IMR-90 (cell line): ENCODE measurements at regions not wholly inside any gene's neighbourhood (a gene's known extent, or its start where the extent isn't known, plus 50 kb on each side); places are given as distances from the start of the nearest gene placed in this dataset.

Source experiments
- ATAC-seq: fragments of 200-7000 bp; cut with Tn5 transposase; 2 replicates; pipeline ENCODE4 v1.9.1; 2020; ENCODE audit warnings: low read depth, mild to moderate bottlenecking, moderate library complexity
- BruUV-seq: library from RNA; stranded (reverse); fragments of 400-500 nt; replicated peaks from 2 replicates; lab custom pipeline; 2021; lab: Mats Ljungman, UMichigan
- CTCF ChIA-PET: fragments of 300-600 bp; formaldehyde crosslinking; extraction: SDS; loops from one replicate; lab custom pipeline; 2021; ENCODE audit warnings: antibody characterized with exemption; lab: Yijun Ruan, JAX
- POLR2A ChIA-PET: fragments of 300-600 bp; sonication (Branson Sonifier 250); formaldehyde crosslinking; loops from one replicate; lab custom pipeline; 2022; ENCODE audit warnings: antibody characterized with exemption; ENCODE audit not compliant: unreplicated experiment; lab: Charles Lee
- DNase-seq: peaks from one replicate; pipeline ENCODE4 v3.0.0; 2013
- H2AFZ ChIP-seq: replicated peaks from 2 replicates; pipeline ENCODE3; 2013; ENCODE audit warnings: low read length, mild to moderate bottlenecking; ENCODE audit not compliant: poor library complexity
- H2AK5ac ChIP-seq: 2 replicates; pipeline ENCODE4 v1.6.1; 2013; ENCODE audit warnings: low read depth, low read length, inconsistent platforms
- H2AK9ac ChIP-seq: replicated peaks from 2 replicates; pipeline ENCODE3; 2013; ENCODE audit warnings: mild to moderate bottlenecking, low read depth, low read length, moderate library complexity; ENCODE audit not compliant: poor library complexity
- H2BK120ac ChIP-seq: 2 replicates; pipeline ENCODE4 v1.6.1; 2013; ENCODE audit warnings: low read depth, low read length, inconsistent platforms
- H2BK15ac ChIP-seq: 3 replicates; pipeline ENCODE4 v1.6.1; 2013; ENCODE audit warnings: low read depth, low read length, inconsistent platforms
- H2BK20ac ChIP-seq: 2 replicates; pipeline ENCODE4 v1.6.1; 2013; ENCODE audit warnings: low read depth, mild to moderate bottlenecking, inconsistent platforms, low read length, moderate library complexity
- H2BK5ac ChIP-seq: 2 replicates; pipeline ENCODE4 v1.6.1; 2013; ENCODE audit warnings: mild to moderate bottlenecking, low read depth, low read length, inconsistent platforms; ENCODE audit not compliant: poor library complexity, severe bottlenecking
- H3K14ac ChIP-seq: replicated peaks from 2 replicates; pipeline ENCODE4 v1.6.1; 2013; ENCODE audit warnings: low read depth, low read length, inconsistent platforms
- H3K18ac ChIP-seq: 2 replicates; pipeline ENCODE4 v1.6.1; 2013; ENCODE audit warnings: low read depth, low read length, control low read depth
- H3K23ac ChIP-seq: 2 replicates; pipeline ENCODE4 v1.6.1; 2013; ENCODE audit warnings: low read depth, low read length, inconsistent platforms
- H3K27ac ChIP-seq: 2 replicates; pipeline ENCODE4 v1.5.1; 2013; ENCODE audit warnings: mild to moderate bottlenecking, control low read depth, low read length; ENCODE audit not compliant: insufficient read depth
- H3K27me3 ChIP-seq: 2 replicates; pipeline ENCODE4 v1.6.1; 2013; ENCODE audit warnings: low read length; ENCODE audit not compliant: control insufficient read depth, insufficient read depth
- H3K36me3 ChIP-seq: 2 replicates; pipeline ENCODE4 v1.6.1; 2013; ENCODE audit warnings: low read length, mixed read lengths; ENCODE audit not compliant: control insufficient read depth, insufficient read depth
- H3K4ac ChIP-seq: 2 replicates; pipeline ENCODE4 v1.6.1; 2013; ENCODE audit warnings: low read depth, low read length, inconsistent platforms
- H3K4me1 ChIP-seq: 2 replicates; pipeline ENCODE4 v1.6.1; 2013; ENCODE audit warnings: low read length, mixed read lengths; ENCODE audit not compliant: control insufficient read depth, insufficient read depth
- H3K4me2 ChIP-seq: 2 replicates; pipeline ENCODE4 v1.6.1; 2013; ENCODE audit warnings: low read depth, mild to moderate bottlenecking, control low read depth, low read length, moderate library complexity
- H3K4me3 ChIP-seq: 2 replicates; pipeline ENCODE4 v1.5.1; 2013; ENCODE audit warnings: low read depth, mild to moderate bottlenecking, control low read depth, low read length, moderate library complexity; ENCODE audit not compliant: insufficient read depth
- H3K56ac ChIP-seq: 2 replicates; pipeline ENCODE4 v1.6.1; 2013; ENCODE audit warnings: low read length, inconsistent platforms; ENCODE audit not compliant: insufficient read depth; ENCODE audit errors: extremely low read depth
- H3K79me1 ChIP-seq, 2 experiments: 2 replicates each; pipeline ENCODE4 v1.6.1; 2013; ENCODE audit warnings: low read length in 2 of 2, inconsistent platforms in 1 of 2, low read depth in 1 of 2
- H3K9ac ChIP-seq: 2 replicates; pipeline ENCODE4 v1.6.1; 2013; ENCODE audit warnings: low read depth, low read length, control low read depth
- H3K9me1 ChIP-seq: 2 replicates; pipeline ENCODE4 v1.6.1; 2013; ENCODE audit warnings: low read length, inconsistent platforms; ENCODE audit not compliant: insufficient read depth
- H3K9me3 ChIP-seq: 2 replicates; pipeline ENCODE4 v1.6.1; 2013; ENCODE audit warnings: low read length; ENCODE audit not compliant: control insufficient read depth, insufficient read depth
- H4K20me1 ChIP-seq: 2 replicates; pipeline ENCODE4 v1.6.1; 2013; ENCODE audit warnings: low read length, inconsistent platforms; ENCODE audit not compliant: insufficient read depth
- H4K5ac ChIP-seq: 2 replicates; pipeline ENCODE4 v1.6.1; 2013; ENCODE audit warnings: mild to moderate bottlenecking, low read depth, low read length, control low read depth
- H4K8ac ChIP-seq, 2 experiments: 2 replicates each; pipeline ENCODE4 v1.6.1; 2013; ENCODE audit warnings: low read depth in 2 of 2, low read length in 2 of 2, control low read depth in 1 of 2, inconsistent platforms in 1 of 2
- H4K91ac ChIP-seq: 2 replicates; pipeline ENCODE4 v1.6.1; 2013; ENCODE audit warnings: low read depth, low read length, inconsistent platforms; ENCODE audit not compliant: insufficient read depth
- CHD1 ChIP-seq: IDR thresholded peaks from 2 replicates; pipeline ENCODE4 v1.6.1; 2012; ENCODE audit warnings: low read depth, low read length, improper control_type of control experiment
- CTCF ChIP-seq: conservative IDR thresholded peaks from 2 replicates; pipeline ENCODE4 v1.5.1; 2012; ENCODE audit warnings: mild to moderate bottlenecking, low read depth, low read length, improper control_type of control experiment
- ELK1 ChIP-seq: fragments of 150-350 bp; IDR thresholded peaks from 2 replicates; pipeline ENCODE4 v1.6.1; 2016; ENCODE audit warnings: low read depth, mild to moderate bottlenecking, low read length, moderate library complexity, borderline replicate concordance
- MAFK ChIP-seq: IDR thresholded peaks from 2 replicates; pipeline ENCODE4 v1.6.1; 2012; ENCODE audit warnings: low read depth, low read length, improper control_type of control experiment
- NFE2L2 ChIP-seq: fragments of 150-350 bp; IDR thresholded peaks from 2 replicates; pipeline ENCODE4 v1.6.1; 2016; ENCODE audit warnings: low read depth, mild to moderate bottlenecking, low read length
- RAD21 ChIP-seq: IDR thresholded peaks from 2 replicates; pipeline ENCODE4 v1.6.1; 2012; ENCODE audit warnings: low read length, improper control_type of control experiment
- WGBS, 2 experiments: methylation state at CpG; one replicate each; pipeline versions ENCODE4 v1.1.5 to v1.1.7; 2013; ENCODE audit warnings: missing lambda C conversion rate in 2 of 2; ENCODE audit not compliant: insufficient read length in 1 of 2; ENCODE audit errors: extremely low coverage in 2 of 2; 5-methylcytosine and 5-hydroxymethylcytosine counted together
- dilution Hi-C: fragments of 300-500 bp; cut with HindIII; formaldehyde crosslinking; loops from one replicate; pipeline ENCODE4 v1.14.3; 2018; ENCODE audit warnings: low sequenced_read_pairs; ENCODE audit not compliant: unreplicated experiment
- in situ Hi-C: fragments of 300-500 bp; cut with MboI; formaldehyde crosslinking; loops from 3 replicates; pipeline ENCODE4 v1.14.3; 2019; ENCODE audit warnings: low sequenced_read_pairs, inconsistent platforms, mixed read lengths
- intact Hi-C: fragments of 100-400 bp; cut with micrococcal nuclease; formaldehyde crosslinking; loops from 2 replicates; pipeline ENCODE4 v1.10.0; 2022

- Histone ChIP-seq H3K4me3 (no peak overlapping the region), H3K9ac (no peak overlapping the region), H4K20me1 (no peaks in the 10 kb centered on the region), H3K18ac (no peak overlapping the region), H4K5ac (no peak overlapping the region), H2BK20ac (no peak overlapping the region), H4K91ac (no peak overlapping the region), H2AK9ac (no peak overlapping the region), H3K4me2 (no peak overlapping the region), H2BK5ac (no peak overlapping the region), H3K56ac (no peak overlapping the region), H3K27ac (no peak overlapping the region), H3K23ac (no peak overlapping the region), H2AK5ac (no peak overlapping the region), H2AFZ (no peak overlapping the region), H3K9me3 (no peaks in the 10 kb centered on the region), H2BK15ac (no peak overlapping the region), H3K27me3 (no peaks in the 10 kb centered on the region), H3K4me1 (no peaks in the 10 kb centered on the region), H3K4ac (no peak overlapping the region), H3K9me1 (no peaks in the 10 kb centered on the region), H3K14ac (no peak overlapping the region), H4K8ac (no peak overlapping the region), H2BK120ac (no peak overlapping the region), H3K79me1 (no peaks in the 10 kb centered on the region), H3K36me3 (no peaks in the 10 kb centered on the region)
- ATAC-seq (no peak), DNase-seq (no peak)
- TF ChIP-seq ELK1 (no peak), CHD1 (no peak), NFE2L2 (peak; percentile 70), MAFK (no peak), CTCF (no peak), RAD21 (no peak)
- dilution Hi-C loops (no loop called here), in situ Hi-C loops (no loop called here), intact Hi-C loops (no loop called here)
- CTCF ChIA-PET, result no interaction called here
- no TSS peak for BruUV-seq
- WGBS, 2 experiments, result no CpG with 5 or more reads among the region's 3 CpGs
- POLR2A ChIA-PET, result no interaction called here
Measured at GRCh38 chr3:22523925-22524324, 679.2 kb upstream of the UBE2E2 start.
